ENCODE measurements at regions not wholly inside any gene's neighbourhood (a gene's known extent, or its start where the extent isn't known, plus 50 kb on each side); places are given as distances from the start of the nearest gene placed in this dataset.

DNA sequence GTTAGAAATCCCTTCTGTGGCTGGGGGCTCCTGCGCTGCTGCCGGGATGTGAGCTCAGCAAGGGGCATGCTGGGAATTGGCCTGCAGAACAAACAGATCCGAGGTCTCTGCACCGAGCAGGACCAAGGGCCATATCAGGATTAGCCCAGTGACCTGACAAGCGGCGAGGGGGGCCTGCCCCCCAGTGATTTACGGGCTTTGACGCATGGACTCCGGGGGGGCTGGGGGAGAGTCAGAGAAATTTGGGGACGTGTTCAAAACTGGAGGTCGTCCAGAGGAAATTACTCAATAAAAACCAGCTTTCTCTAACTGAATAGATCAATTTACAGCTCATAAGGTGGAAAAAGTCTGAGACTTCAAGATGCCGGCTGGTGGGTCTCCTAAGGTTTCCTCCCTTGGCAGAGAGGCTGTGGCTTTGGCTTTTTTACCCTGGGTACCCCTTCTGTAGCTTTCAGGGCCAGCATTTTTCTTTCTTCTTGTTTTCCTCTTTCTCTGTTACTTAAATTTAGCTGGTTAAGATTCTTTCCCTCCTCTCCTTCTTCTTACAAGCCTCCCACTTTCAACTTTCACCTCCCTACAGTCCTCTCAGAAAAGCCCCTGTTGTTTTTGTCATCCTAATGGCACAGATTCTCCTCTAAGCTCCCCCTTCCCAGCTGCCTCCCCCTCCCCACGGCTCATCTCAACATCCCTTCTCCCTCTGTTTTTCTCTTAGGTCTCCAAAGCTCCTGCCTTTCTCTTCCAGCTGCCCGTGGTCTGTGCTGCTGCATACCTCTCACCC is 551.0 kb downstream of the CCDC171 start:
- no peak overlapping the region for H3K4me3 Mint-ChIP-seq
- H3K4me1 ChIP-seq (ENCODE audit: control insufficient read depth, insufficient read depth, low read length): peaks cover 34% of the 10 kb centered on the region
- WGBS, 2 experiments (ENCODE audit: insufficient coverage in 1 of 2, insufficient read length in 1 of 2): 69 to 82% methylated on average over 10 to 14 of the region's 14 CpGs
- no peak for DNase-seq
- H3K27me3 Mint-ChIP-seq (ENCODE audit: insufficient read depth): no peaks in the 10 kb centered on the region
- H3K9ac ChIP-seq (ENCODE audit: extremely low read depth, low read length, poor library complexity, severe bottlenecking): no peak overlapping the region
- no peaks in the 10 kb centered on the region for H3K36me3 ChIP-seq (ENCODE audit: control insufficient read depth, insufficient read depth, low read length)
- H3K36me3 Mint-ChIP-seq (ENCODE audit: low read depth): no peaks in the 10 kb centered on the region
- H3K9me3 ChIP-seq (ENCODE audit: control insufficient read depth, low read length): no peaks in the 10 kb centered on the region
- TF ChIP-seq, protein P1, sequence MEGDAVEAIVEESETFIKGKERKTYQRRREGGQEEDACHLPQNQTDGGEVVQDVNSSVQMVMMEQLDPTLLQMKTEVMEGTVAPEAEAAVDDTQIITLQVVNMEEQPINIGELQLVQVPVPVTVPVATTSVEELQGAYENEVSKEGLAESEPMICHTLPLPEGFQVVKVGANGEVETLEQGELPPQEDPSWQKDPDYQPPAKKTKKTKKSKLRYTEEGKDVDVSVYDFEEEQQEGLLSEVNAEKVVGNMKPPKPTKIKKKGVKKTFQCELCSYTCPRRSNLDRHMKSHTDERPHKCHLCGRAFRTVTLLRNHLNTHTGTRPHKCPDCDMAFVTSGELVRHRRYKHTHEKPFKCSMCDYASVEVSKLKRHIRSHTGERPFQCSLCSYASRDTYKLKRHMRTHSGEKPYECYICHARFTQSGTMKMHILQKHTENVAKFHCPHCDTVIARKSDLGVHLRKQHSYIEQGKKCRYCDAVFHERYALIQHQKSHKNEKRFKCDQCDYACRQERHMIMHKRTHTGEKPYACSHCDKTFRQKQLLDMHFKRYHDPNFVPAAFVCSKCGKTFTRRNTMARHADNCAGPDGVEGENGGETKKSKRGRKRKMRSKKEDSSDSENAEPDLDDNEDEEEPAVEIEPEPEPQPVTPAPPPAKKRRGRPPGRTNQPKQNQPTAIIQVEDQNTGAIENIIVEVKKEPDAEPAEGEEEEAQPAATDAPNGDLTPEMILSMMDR (conservative IDR thresholded peaks at IDR 0.05): no peak
- no peak overlapping the region for H3K27ac ChIP-seq (ENCODE audit: low read depth, low read length)
- no peak overlapping the region for H3K27ac Mint-ChIP-seq
- no peak overlapping the region for H3K4me3 ChIP-seq (ENCODE audit: low read length)
- H3K9me3 Mint-ChIP-seq: no peaks in the 10 kb centered on the region
- peaks cover 48% of the 10 kb centered on the region for H3K4me1 Mint-ChIP-seq
- no peaks in the 10 kb centered on the region for H3K27me3 ChIP-seq (ENCODE audit: control insufficient read depth, insufficient read depth, low read length, poor library complexity, severe bottlenecking)

DNA sequence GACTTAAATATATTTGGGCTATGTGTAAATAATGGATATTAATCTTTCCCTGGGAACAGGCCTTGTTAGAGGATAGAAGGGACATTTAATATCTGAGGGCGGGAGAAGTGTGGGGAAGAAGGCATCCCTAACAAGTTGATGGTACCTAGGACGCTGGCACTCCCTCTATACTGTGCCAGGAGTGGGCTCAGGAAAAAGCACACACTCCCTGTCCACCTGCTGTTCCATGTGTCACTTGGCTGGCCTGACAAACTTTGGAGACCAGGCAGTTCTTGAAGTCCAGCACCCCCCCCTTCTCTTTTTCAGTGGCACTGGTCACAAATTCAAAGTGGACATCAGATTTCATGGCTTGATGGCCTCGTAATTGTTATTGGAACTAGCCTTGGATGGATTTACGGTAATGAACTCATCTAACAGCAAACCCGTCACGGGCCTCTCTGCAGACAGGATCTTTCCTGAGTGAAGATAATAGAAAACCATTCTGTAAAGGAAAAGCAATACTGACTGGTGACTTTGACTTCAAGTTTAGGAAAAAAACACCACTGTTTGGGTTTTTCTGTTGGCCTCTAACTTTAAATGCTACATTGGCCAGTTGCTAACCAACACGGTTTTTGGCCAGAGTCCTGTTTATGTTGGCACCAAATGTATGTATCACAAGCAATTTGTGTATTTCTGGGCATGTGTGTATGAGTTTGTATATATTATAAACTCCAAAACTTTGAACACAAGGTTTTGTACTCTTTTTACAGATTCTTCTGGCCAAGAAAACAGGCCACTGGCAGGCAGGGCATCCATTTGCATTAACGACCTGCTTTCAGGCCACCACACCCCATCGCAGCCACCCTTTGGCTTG is 552.6 kb downstream of the CCDC171 start:
- H3K9ac ChIP-seq (ENCODE audit: extremely low read depth, low read length, poor library complexity, severe bottlenecking): no peak overlapping the region
- H3K4me1 ChIP-seq (ENCODE audit: control insufficient read depth, insufficient read depth, low read length): peaks cover 25% of the 10 kb centered on the region
- H3K27me3 ChIP-seq (ENCODE audit: control insufficient read depth, insufficient read depth, low read length, poor library complexity, severe bottlenecking): no peaks in the 10 kb centered on the region
- no peak for DNase-seq
- no peaks in the 10 kb centered on the region for H3K9me3 ChIP-seq (ENCODE audit: control insufficient read depth, low read length)
- TF ChIP-seq, protein P1 (conservative IDR thresholded peaks at IDR 0.05): no peak
- 93 to 100% methylated on average over 6 to 9 of the region's 9 CpGs for WGBS, 2 experiments (ENCODE audit: insufficient coverage in 1 of 2, insufficient read length in 1 of 2)
- no peak overlapping the region for H3K4me3 ChIP-seq (ENCODE audit: low read length)
- Mint-ChIP-seq H3K36me3 (ENCODE audit: low read depth) (no peaks in the 10 kb centered on the region), H3K4me3 (no peak overlapping the region), H3K27ac (no peak overlapping the region), H3K4me1 (peaks cover 38% of the 10 kb centered on the region), H3K9me3 (no peaks in the 10 kb centered on the region), H3K27me3 (ENCODE audit: insufficient read depth) (no peaks in the 10 kb centered on the region)
- H3K27ac ChIP-seq (ENCODE audit: low read depth, low read length): peak overlapping the region; percentile 59
- no peaks in the 10 kb centered on the region for H3K36me3 ChIP-seq (ENCODE audit: control insufficient read depth, insufficient read depth, low read length)

DNA sequence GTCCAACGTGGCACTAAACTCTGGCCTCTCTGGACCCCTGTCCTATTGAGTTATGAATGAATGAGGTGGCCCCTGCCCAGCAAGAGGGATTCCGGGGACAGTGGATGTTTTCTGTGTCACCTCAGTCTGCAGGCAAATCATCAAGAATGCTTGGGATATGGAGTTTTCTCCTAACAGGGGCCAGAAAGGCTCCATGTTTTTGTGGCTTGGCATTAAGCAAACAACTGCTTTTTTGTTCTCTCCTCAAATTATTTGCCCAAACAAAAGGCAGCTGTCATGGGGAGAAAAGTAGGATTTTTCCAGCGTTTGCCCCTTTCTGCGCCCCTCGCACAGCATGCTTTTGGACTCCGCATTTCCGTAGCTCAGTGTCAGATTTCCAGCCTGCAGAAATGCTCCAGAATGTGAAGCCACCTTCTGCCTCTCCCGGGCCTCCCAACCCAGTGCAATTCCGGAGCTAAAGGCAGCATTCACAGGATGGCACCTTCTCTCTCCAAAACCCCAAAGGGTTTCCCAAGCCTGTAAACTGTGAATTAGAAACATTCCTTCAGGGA is 553.3 kb downstream of the CCDC171 start:
- TF ChIP-seq, protein P1 (conservative IDR thresholded peaks at IDR 0.05): no peak
- no peaks in the 10 kb centered on the region for H3K9me3 Mint-ChIP-seq
- Histone ChIP-seq H3K9me3 (ENCODE audit: control insufficient read depth, low read length) (no peaks in the 10 kb centered on the region), H3K27ac (ENCODE audit: low read depth, low read length) (peak overlapping the region; percentile 59), H3K27me3 (ENCODE audit: control insufficient read depth, insufficient read depth, low read length, poor library complexity, severe bottlenecking) (no peaks in the 10 kb centered on the region), H3K4me1 (ENCODE audit: control insufficient read depth, insufficient read depth, low read length) (peaks cover 21% of the 10 kb centered on the region), H3K36me3 (ENCODE audit: control insufficient read depth, insufficient read depth, low read length) (no peaks in the 10 kb centered on the region), H3K9ac (ENCODE audit: extremely low read depth, low read length, poor library complexity, severe bottlenecking) (no peak overlapping the region), H3K4me3 (ENCODE audit: low read length) (no peak overlapping the region)
- no peaks in the 10 kb centered on the region for H3K27me3 Mint-ChIP-seq (ENCODE audit: insufficient read depth)
- H3K36me3 Mint-ChIP-seq (ENCODE audit: low read depth): no peaks in the 10 kb centered on the region
- H3K27ac Mint-ChIP-seq: peak overlapping the region; percentile 48
- 62 to 79% methylated on average over 7 to 9 of the region's 9 CpGs for WGBS, 2 experiments (ENCODE audit: insufficient coverage in 1 of 2, insufficient read length in 1 of 2)
- no peak overlapping the region for H3K4me3 Mint-ChIP-seq
- DNase-seq: no peak
- H3K4me1 Mint-ChIP-seq: peaks cover 33% of the 10 kb centered on the region
